ENCODE measurements at regions not wholly inside any gene's neighbourhood (a gene's known extent, or its start where the extent isn't known, plus 50 kb on each side); places are given as distances from the start of the nearest gene placed in this dataset.

DNA sequence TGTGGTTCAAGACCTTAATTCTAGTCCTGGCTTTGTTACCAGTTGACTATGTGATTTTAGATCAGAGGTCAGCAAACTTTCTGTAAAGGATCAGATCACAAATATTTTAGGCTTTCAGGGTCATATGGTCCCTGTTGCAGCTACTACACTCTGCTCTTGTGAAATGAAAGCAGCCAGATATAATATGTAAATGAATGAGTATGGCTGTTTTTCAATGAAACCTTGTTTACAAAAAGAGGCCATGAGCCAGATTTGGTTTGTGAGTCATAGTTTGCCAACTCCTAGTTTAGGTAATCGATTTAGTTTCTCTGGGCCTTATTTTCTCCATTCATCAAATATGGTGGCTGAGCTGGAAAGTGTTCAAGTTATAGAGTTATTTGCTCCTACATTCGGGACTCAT is 346.7 kb downstream of the NUF2 start:
- TF ChIP-seq TCF12 (IDR thresholded peaks at IDR 0.05; ENCODE audit: low read depth) (no peak), EP300 (IDR thresholded peaks at IDR 0.05; ENCODE audit: borderline replicate concordance) (no peak), NFIC (IDR thresholded peaks at IDR 0.05) (no peak), RAD21 (IDR thresholded peaks at IDR 0.05; ENCODE audit: low read depth) (no peak), TEAD4 (IDR thresholded peaks at IDR 0.05) (no peak), USF1 (IDR thresholded peaks at IDR 0.05) (no peak), CREB1 (IDR thresholded peaks at IDR 0.05; ENCODE audit: low read depth) (no peak), YY1 (IDR thresholded peaks at IDR 0.05; ENCODE audit: low read depth) (no peak), TAF1 (IDR thresholded peaks at IDR 0.05; ENCODE audit: low read depth) (no peak), CEBPB (IDR thresholded peaks at IDR 0.05) (no peak), ZBTB7A (IDR thresholded peaks at IDR 0.05; ENCODE audit: low read depth) (no peak), FOXM1 (IDR thresholded peaks at IDR 0.05; ENCODE audit: borderline replicate concordance, low read depth) (no peak), EGR1 (IDR thresholded peaks at IDR 0.05) (no peak)
- TF ChIP-seq, protein P1, sequence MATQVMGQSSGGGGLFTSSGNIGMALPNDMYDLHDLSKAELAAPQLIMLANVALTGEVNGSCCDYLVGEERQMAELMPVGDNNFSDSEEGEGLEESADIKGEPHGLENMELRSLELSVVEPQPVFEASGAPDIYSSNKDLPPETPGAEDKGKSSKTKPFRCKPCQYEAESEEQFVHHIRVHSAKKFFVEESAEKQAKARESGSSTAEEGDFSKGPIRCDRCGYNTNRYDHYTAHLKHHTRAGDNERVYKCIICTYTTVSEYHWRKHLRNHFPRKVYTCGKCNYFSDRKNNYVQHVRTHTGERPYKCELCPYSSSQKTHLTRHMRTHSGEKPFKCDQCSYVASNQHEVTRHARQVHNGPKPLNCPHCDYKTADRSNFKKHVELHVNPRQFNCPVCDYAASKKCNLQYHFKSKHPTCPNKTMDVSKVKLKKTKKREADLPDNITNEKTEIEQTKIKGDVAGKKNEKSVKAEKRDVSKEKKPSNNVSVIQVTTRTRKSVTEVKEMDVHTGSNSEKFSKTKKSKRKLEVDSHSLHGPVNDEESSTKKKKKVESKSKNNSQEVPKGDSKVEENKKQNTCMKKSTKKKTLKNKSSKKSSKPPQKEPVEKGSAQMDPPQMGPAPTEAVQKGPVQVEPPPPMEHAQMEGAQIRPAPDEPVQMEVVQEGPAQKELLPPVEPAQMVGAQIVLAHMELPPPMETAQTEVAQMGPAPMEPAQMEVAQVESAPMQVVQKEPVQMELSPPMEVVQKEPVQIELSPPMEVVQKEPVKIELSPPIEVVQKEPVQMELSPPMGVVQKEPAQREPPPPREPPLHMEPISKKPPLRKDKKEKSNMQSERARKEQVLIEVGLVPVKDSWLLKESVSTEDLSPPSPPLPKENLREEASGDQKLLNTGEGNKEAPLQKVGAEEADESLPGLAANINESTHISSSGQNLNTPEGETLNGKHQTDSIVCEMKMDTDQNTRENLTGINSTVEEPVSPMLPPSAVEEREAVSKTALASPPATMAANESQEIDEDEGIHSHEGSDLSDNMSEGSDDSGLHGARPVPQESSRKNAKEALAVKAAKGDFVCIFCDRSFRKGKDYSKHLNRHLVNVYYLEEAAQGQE (IDR thresholded peaks at IDR 0.05; ENCODE audit: low read depth): no peak
- TF ChIP-seq, protein P2, sequence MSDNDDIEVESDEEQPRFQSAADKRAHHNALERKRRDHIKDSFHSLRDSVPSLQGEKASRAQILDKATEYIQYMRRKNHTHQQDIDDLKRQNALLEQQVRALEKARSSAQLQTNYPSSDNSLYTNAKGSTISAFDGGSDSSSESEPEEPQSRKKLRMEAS (IDR thresholded peaks at IDR 0.05): no peak

- TF ChIP-seq TAF1 (IDR thresholded peaks at IDR 0.05; ENCODE audit: low read depth) (no peak), ZBTB7A (IDR thresholded peaks at IDR 0.05; ENCODE audit: low read depth) (no peak), EGR1 (IDR thresholded peaks at IDR 0.05) (no peak), NFIC (IDR thresholded peaks at IDR 0.05) (no peak), RAD21 (IDR thresholded peaks at IDR 0.05; ENCODE audit: low read depth) (no peak), TEAD4 (IDR thresholded peaks at IDR 0.05) (no peak), CREB1 (IDR thresholded peaks at IDR 0.05; ENCODE audit: low read depth) (no peak), EP300 (IDR thresholded peaks at IDR 0.05; ENCODE audit: borderline replicate concordance) (no peak), FOXM1 (IDR thresholded peaks at IDR 0.05; ENCODE audit: borderline replicate concordance, low read depth) (no peak), TCF12 (IDR thresholded peaks at IDR 0.05; ENCODE audit: low read depth) (no peak), YY1 (IDR thresholded peaks at IDR 0.05; ENCODE audit: low read depth) (no peak)
Measured at GRCh38 chr1:163670989-163671757, 349.4 kb downstream of the NUF2 start.

DNA sequence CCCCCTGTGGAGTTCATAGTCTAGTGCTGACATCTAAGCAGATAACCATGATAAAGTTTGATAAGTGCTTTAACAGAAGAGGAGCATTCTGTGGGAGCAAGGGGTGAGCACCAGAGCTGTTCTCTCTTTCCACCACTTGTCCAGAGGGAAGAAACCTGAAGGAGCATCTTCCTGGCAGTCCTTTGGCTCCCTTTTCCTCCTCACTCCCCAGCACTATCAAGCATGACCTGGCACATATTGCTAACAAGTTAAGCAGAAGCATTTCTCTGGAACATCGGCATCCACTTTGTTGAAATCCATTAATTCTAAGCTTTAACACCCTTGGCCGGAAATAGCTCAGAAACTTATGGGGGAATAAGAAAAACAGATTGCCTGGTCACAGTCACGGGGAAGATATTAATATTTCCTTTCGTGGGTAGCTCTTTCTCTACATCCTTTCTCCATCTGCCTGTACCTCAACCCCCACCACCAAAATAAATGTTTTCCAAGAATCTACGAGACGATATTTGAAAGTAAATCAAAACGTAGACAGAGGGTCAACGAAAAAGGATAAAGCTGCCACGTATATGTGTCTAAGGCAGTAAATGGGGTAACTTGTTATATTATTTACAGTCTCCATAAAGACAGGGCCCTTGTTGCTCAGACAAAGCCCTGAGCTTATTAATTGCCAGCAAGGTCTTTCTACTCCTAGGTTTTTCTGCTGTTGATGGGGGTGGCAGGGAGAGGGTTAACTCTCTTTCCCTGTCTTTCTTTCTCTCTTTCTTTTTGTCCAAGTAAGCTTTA is 351.4 kb downstream of the NUF2 start:
- TF ChIP-seq CEBPB (IDR thresholded peaks at IDR 0.05): no peak
- TF ChIP-seq ZBTB7A (IDR thresholded peaks at IDR 0.05; ENCODE audit: low read depth): no peak
- TF ChIP-seq, protein P2 (IDR thresholded peaks at IDR 0.05): no peak
- no peak for TF ChIP-seq CREB1 (IDR thresholded peaks at IDR 0.05; ENCODE audit: low read depth)
- TF ChIP-seq YY1 (IDR thresholded peaks at IDR 0.05; ENCODE audit: low read depth): no peak
- no peak for TF ChIP-seq RAD21 (IDR thresholded peaks at IDR 0.05; ENCODE audit: low read depth)
- no peak for TF ChIP-seq TAF1 (IDR thresholded peaks at IDR 0.05; ENCODE audit: low read depth)

GRCh38 chr1:163673759-163674151 is 352.0 kb downstream of the NUF2 start:
- TF ChIP-seq FOXM1 (IDR thresholded peaks at IDR 0.05; ENCODE audit: borderline replicate concordance, low read depth) (no peak), TCF12 (IDR thresholded peaks at IDR 0.05; ENCODE audit: low read depth) (no peak), EGR1 (IDR thresholded peaks at IDR 0.05) (no peak), RAD21 (IDR thresholded peaks at IDR 0.05; ENCODE audit: low read depth) (no peak), TAF1 (IDR thresholded peaks at IDR 0.05; ENCODE audit: low read depth) (no peak), USF1 (IDR thresholded peaks at IDR 0.05) (no peak), EP300 (IDR thresholded peaks at IDR 0.05; ENCODE audit: borderline replicate concordance) (no peak), YY1 (IDR thresholded peaks at IDR 0.05; ENCODE audit: low read depth) (no peak), ZBTB7A (IDR thresholded peaks at IDR 0.05; ENCODE audit: low read depth) (no peak), CREB1 (IDR thresholded peaks at IDR 0.05; ENCODE audit: low read depth) (no peak), NFIC (IDR thresholded peaks at IDR 0.05) (no peak), TEAD4 (IDR thresholded peaks at IDR 0.05) (no peak), CEBPB (IDR thresholded peaks at IDR 0.05) (no peak)
- TF ChIP-seq, protein P2 (IDR thresholded peaks at IDR 0.05): no peak
- TF ChIP-seq, protein P1 (IDR thresholded peaks at IDR 0.05; ENCODE audit: low read depth): no peak
